ENCODE measurements at regions not wholly inside any gene's neighbourhood (a gene's known extent, or its start where the extent isn't known, plus 50 kb on each side); places are given as distances from the start of the nearest gene placed in this dataset.
A peak's percentile ranks its signal among the peaks of the same experiment; 100 is the strongest.

DNA sequence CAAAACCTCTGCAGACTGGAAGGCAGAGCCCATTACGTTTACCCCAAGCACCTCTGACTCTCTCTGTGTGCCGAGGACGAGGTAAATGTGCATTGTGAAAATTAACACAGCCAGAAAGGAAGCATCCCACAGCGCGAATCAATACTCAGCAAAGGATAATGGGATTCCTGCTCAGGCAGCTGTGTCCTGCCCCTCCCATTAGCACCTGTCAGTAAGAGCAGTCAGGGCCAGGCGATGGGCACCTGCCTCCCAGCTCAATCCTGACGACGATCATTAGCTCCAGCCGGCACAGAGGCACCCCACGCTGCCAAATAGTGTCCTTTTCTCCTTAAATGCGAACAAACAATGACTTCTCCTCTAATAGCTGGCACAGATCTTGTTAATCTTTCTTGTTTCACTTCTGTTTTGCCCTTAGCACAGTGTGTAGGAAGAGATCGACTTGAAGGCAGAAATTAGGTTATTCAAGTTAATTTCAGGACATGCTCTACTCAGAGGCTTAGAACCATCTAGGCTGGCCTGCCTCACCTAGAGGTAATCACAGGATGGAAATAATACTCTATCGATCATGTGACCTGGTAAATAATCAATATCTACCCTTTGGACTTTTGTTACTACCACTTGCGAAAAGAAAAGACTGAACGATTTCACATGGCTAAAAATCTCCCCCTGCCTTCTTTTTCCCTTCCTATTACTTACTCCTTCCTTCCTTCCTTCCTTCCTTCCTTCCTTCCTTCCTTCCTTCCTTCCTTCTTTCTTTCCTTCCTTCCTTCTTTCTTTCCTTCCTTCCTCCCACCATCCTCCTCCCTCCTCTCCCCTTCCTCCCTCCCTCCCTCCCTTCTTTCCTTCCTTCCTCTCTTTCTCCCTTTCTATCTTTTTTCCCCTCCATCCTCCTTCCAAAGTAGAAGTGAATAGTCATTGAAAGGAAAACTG is 487.9 kb upstream of the ID2 start:
- TF ChIP-seq CTCF (IDR thresholded peaks at IDR 0.05): no peak
- no peak for TF ChIP-seq EZH2 (IDR thresholded peaks at IDR 0.05)
- TF ChIP-seq EZH2phosphoT487 (IDR thresholded peaks at IDR 0.05): peak; percentile 94
